Chondrocyte (in vitro differentiated cells): ENCODE measurements at regions not wholly inside any gene's neighbourhood (a gene's known extent, or its start where the extent isn't known, plus 50 kb on each side); places are given as distances from the start of the nearest gene placed in this dataset.

Experiments used
- DNase-seq: peaks from one replicate; pipeline ENCODE4 v3.0.0; 2021; ENCODE audit warnings: mixed read lengths, low spot score
- H3K27ac Mint-ChIP-seq: one replicate; pipeline ENCODE4 v1.8.0; 2021; ENCODE audit warnings: mild to moderate bottlenecking, moderate library complexity, mixed read lengths; ENCODE audit not compliant: unreplicated experiment
- H3K27me3 Mint-ChIP-seq: 2 replicates; pipeline ENCODE4 v1.8.0; 2021; ENCODE audit warnings: low read depth, mixed read lengths
- H3K36me3 Mint-ChIP-seq: 2 replicates; pipeline ENCODE4 v1.8.0; 2021; ENCODE audit warnings: low read depth, mixed read lengths
- H3K4me1 Mint-ChIP-seq: 2 replicates; pipeline ENCODE4 v1.8.0; 2021; ENCODE audit warnings: low read depth, mild to moderate bottlenecking, mixed read lengths
- H3K4me3 Mint-ChIP-seq: one replicate; pipeline ENCODE4 v1.8.0; 2021; ENCODE audit warnings: mild to moderate bottlenecking, moderate library complexity, mixed read lengths; ENCODE audit not compliant: unreplicated experiment
- H3K9me3 Mint-ChIP-seq: 2 replicates; pipeline ENCODE4 v1.8.0; 2021; ENCODE audit warnings: low read depth, mixed read lengths
- TF ChIP-seq, protein P1 (sequence below): fragments of 200-600 bp; sonication (generic); IDR thresholded peaks from 2 replicates; pipeline ENCODE4 v1.5.0; 2021; ENCODE audit warnings: antibody characterized with exemption, mild to moderate bottlenecking, moderate library complexity

DNA sequence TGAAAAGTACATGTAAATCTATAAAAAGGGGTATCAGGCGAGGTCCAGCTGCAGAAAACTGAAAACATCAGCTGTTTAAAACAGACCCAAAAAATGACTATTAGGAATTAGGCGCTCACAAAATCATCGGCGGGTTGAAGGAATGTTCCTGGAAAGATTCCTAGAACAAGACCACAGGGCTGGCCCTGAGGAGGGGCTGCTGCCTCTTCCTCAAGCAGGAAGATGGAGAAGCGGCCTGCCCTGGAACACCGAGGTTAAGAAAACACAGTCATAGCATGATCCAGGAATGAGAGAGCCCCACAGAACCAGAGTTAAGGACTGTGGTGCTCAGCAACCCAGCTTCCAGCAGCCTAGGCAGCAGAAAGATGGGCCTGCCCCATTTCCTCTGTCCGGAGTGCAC is 78.4 kb downstream of the C11orf91 start:
- DNase-seq = no peak
- TF ChIP-seq, protein P1, sequence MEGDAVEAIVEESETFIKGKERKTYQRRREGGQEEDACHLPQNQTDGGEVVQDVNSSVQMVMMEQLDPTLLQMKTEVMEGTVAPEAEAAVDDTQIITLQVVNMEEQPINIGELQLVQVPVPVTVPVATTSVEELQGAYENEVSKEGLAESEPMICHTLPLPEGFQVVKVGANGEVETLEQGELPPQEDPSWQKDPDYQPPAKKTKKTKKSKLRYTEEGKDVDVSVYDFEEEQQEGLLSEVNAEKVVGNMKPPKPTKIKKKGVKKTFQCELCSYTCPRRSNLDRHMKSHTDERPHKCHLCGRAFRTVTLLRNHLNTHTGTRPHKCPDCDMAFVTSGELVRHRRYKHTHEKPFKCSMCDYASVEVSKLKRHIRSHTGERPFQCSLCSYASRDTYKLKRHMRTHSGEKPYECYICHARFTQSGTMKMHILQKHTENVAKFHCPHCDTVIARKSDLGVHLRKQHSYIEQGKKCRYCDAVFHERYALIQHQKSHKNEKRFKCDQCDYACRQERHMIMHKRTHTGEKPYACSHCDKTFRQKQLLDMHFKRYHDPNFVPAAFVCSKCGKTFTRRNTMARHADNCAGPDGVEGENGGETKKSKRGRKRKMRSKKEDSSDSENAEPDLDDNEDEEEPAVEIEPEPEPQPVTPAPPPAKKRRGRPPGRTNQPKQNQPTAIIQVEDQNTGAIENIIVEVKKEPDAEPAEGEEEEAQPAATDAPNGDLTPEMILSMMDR = no peak
- H3K9me3 Mint-ChIP-seq = no peaks in the 10 kb centered on the region
- no peaks in the 10 kb centered on the region for H3K27me3 Mint-ChIP-seq
- H3K4me1 Mint-ChIP-seq = peaks cover 20% of the 10 kb centered on the region
- no peaks in the 10 kb centered on the region for H3K36me3 Mint-ChIP-seq
- peak overlapping the region; percentile 50 for H3K27ac Mint-ChIP-seq
- no peak overlapping the region for H3K4me3 Mint-ChIP-seq

DNA sequence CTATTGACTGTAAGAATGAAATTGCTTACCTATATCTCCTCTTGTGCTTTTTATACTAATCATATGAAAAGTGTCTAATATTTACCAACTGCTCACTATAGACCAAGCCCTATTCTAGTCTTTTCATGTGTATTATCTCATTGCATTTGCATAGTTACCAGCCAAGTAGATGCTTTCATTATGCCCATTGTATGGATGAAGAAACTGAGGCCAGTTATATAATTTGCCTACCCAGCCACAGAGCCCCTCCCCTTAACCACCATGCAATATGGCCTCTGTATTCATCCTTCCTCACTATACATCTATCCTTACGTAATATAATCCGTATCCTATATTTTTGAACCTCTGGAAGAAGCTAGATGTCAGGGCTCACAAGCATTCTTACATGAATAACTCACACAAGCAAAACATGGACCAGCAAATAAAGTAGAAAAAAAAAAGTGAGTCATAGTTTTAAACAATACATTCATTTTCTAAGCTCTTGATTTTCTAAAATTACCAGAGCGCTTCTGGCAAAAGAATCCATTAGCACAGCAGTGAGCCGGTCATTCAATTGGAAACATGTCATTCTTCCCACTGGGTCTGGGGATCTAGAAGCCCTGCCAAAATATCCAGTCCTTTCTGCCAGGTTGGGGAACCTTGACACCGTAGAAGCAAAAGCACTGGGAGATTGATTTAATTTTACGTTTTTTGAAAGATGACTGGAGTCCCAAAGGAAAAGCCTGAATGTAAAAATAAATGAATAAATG is 80.0 kb downstream of the C11orf91 start:
- Mint-ChIP-seq H3K4me3 (no peak overlapping the region), H3K4me1 (peaks cover 20% of the 10 kb centered on the region), H3K27ac (no peak overlapping the region), H3K36me3 (no peaks in the 10 kb centered on the region), H3K9me3 (no peaks in the 10 kb centered on the region), H3K27me3 (no peaks in the 10 kb centered on the region)
- no peak for DNase-seq
- TF ChIP-seq, protein P1 = no peak

DNA sequence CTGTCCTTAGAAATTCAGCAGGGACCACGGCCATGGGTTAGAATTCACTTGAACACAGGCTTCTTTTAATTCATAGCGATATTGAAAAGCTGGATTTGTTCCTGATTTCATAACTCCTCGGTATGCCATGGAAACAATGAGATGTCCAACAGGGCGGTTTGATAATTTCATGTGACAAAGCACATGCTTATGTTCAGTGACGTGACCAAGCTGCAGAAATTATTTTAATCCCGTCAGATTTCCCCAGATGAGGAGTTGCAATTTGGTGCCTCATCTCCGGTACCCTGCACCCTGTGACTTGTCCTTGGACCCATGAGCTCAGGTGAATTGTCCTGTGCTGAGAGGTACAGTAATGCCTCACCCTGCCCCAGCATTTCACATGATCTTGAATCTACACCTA is 81.7 kb downstream of the C11orf91 start:
- H3K36me3 Mint-ChIP-seq = no peaks in the 10 kb centered on the region

DNA sequence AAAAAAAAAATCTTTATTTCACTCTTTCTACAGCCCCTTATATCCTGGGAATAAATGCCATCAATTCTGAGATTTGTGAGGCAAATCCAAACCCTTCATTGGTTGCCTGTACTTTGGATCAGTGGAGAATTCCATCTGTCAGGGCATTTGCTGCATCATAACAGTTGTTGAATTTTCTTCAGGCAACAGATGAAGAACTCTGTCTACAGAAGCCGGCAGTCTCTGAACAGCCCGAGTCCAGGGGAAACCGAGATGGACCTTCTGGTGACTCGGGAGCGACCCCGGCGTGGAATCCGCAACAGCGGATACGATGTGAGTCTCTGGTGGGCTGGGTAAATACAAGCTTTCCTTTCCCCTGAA is 82.3 kb downstream of the C11orf91 start:
- TF ChIP-seq, protein P1 = no peak
- H3K4me3 Mint-ChIP-seq = no peak overlapping the region
- DNase-seq = no peak
- H3K27me3 Mint-ChIP-seq = no peaks in the 10 kb centered on the region
- no peaks in the 10 kb centered on the region for H3K36me3 Mint-ChIP-seq
- no peaks in the 10 kb centered on the region for H3K9me3 Mint-ChIP-seq
- H3K27ac Mint-ChIP-seq = no peak overlapping the region
- peaks cover 20% of the 10 kb centered on the region for H3K4me1 Mint-ChIP-seq

More for the DNA sequence above, 81.7 kb downstream of the C11orf91 start:
- no peaks in the 10 kb centered on the region for H3K27me3 Mint-ChIP-seq
- H3K27ac Mint-ChIP-seq = no peak overlapping the region
- H3K4me3 Mint-ChIP-seq = no peak overlapping the region
- TF ChIP-seq, protein P1 = no peak
- no peaks in the 10 kb centered on the region for H3K9me3 Mint-ChIP-seq
- DNase-seq = no peak
- peaks cover 20% of the 10 kb centered on the region for H3K4me1 Mint-ChIP-seq

DNA sequence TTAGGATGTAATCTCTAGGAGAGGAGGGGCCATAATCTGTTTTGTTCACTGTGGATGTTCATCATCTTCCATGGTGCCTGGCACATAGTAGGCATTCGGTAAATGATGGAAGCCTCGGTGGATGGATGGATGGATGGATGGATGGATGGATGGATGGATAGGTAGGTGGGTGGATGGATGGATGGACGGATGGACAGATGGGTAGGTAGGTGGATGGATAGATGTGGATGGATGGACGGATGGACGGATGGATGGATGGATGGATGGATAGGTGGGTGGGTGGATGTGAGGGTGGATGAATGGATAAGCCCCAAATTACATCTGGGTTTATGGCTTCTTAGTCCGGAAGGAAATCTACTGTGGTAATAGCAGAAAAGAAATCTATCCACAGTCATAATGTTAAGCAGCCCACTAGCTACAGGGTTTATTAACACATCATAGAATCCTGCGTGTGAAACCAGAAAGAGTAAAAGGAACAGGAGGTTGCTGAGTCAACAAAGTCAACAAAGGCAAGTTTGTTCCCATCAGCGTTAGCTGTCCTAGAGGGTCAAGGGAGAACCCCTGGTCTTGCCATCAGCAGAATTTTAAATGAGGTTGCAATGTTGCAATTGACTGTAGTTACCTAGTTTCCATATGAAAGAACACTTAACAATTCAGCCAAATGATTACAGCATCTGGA is 82.8 kb downstream of the C11orf91 start:
- no peaks in the 10 kb centered on the region for H3K9me3 Mint-ChIP-seq
- no peak overlapping the region for H3K27ac Mint-ChIP-seq
- no peak for DNase-seq
- no peaks in the 10 kb centered on the region for H3K36me3 Mint-ChIP-seq
- no peak overlapping the region for H3K4me3 Mint-ChIP-seq
- TF ChIP-seq, protein P1 = no peak
- H3K4me1 Mint-ChIP-seq = peaks cover 20% of the 10 kb centered on the region
- H3K27me3 Mint-ChIP-seq = no peaks in the 10 kb centered on the region
